Endothelial cell (in vitro differentiated cells): ENCODE measurements at regions not wholly inside any gene's neighbourhood (a gene's known extent, or its start where the extent isn't known, plus 50 kb on each side); places are given as distances from the start of the nearest gene placed in this dataset.

Source experiments
- DNase-seq: peaks from one replicate; pipeline ENCODE4 v3.0.0; 2021; ENCODE audit warnings: low spot score
- H3K27ac Mint-ChIP-seq: one replicate; pipeline ENCODE4 v1.8.0; 2021; ENCODE audit warnings: mixed read lengths, inconsistent platforms; ENCODE audit not compliant: unreplicated experiment
- H3K27me3 Mint-ChIP-seq: one replicate; pipeline ENCODE4 v1.8.0; 2021; ENCODE audit warnings: mild to moderate bottlenecking, moderate library complexity, mixed read lengths, inconsistent platforms; ENCODE audit not compliant: unreplicated experiment
- H3K36me3 Mint-ChIP-seq: one replicate; pipeline ENCODE4 v1.8.0; 2021; ENCODE audit warnings: mild to moderate bottlenecking, low read depth, mixed read lengths, inconsistent platforms; ENCODE audit not compliant: unreplicated experiment
- H3K4me1 Mint-ChIP-seq: one replicate; pipeline ENCODE4 v1.8.0; 2021; ENCODE audit warnings: mild to moderate bottlenecking, mixed read lengths, inconsistent platforms; ENCODE audit not compliant: unreplicated experiment
- H3K4me3 Mint-ChIP-seq: one replicate; pipeline ENCODE4 v1.8.0; 2021; ENCODE audit warnings: mild to moderate bottlenecking, mixed read lengths, inconsistent platforms; ENCODE audit not compliant: unreplicated experiment
- H3K9me3 Mint-ChIP-seq: one replicate; pipeline ENCODE4 v1.8.0; 2021; ENCODE audit warnings: mixed read lengths, inconsistent platforms; ENCODE audit not compliant: unreplicated experiment
- CTCF ChIP-seq: fragments of 200-600 bp; sonication (generic); IDR thresholded peaks from one replicate; pipeline ENCODE4 v1.5.0; 2021; ENCODE audit warnings: antibody characterized with exemption; ENCODE audit not compliant: unreplicated experiment

DNA sequence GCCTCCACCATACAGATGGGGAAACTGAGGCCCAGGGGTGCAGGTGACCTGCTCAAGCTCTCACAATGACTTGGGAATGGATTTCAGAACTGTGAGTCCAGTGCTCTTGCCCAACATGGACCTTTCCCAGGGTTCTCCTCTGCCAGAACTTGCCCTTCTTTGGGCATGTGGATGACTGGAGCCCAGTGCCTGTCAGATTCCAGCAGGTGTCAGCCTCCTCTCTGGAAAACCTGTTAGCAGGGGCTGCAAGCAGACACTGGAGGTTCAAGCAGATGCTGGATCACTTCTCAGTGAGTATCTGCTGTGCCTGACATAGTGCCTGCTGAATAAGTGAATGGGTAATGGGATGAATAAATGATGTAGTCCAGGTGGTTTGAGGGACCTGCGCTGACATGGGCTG is 314.2 kb upstream of the POU3F1 start:
- Mint-ChIP-seq H3K27ac (no peak overlapping the region), H3K36me3 (no peaks in the 10 kb centered on the region), H3K27me3 (no peaks in the 10 kb centered on the region), H3K4me1 (no peaks in the 10 kb centered on the region), H3K4me3 (no peak overlapping the region), H3K9me3 (no peaks in the 10 kb centered on the region)
- DNase-seq: no peak
- no peak for TF ChIP-seq CTCF

DNA sequence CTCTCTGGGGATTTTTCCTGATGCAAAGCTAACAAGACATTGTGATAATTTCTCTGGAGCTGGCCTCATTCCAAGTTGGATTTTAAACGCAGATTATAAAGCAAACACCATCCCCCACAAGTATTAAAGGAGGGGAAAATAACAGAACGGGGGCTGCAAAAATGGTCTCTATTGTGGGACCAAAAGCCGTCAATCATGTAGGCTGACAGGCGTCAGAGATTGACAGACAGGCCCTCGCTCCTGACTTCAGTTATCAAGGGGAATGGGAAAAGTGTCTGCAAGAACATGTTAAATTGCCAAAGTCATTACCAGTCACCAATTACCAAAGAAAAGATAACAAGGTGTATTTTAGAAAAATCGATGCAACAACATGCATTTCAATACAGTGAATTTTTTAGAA is 307.4 kb upstream of the POU3F1 start:
- H3K27me3 Mint-ChIP-seq: no peaks in the 10 kb centered on the region
- no peak for TF ChIP-seq CTCF
- no peaks in the 10 kb centered on the region for H3K9me3 Mint-ChIP-seq
- no peak for DNase-seq
- H3K4me3 Mint-ChIP-seq: no peak overlapping the region
- H3K27ac Mint-ChIP-seq: no peak overlapping the region
- no peaks in the 10 kb centered on the region for H3K4me1 Mint-ChIP-seq
- no peaks in the 10 kb centered on the region for H3K36me3 Mint-ChIP-seq

DNA sequence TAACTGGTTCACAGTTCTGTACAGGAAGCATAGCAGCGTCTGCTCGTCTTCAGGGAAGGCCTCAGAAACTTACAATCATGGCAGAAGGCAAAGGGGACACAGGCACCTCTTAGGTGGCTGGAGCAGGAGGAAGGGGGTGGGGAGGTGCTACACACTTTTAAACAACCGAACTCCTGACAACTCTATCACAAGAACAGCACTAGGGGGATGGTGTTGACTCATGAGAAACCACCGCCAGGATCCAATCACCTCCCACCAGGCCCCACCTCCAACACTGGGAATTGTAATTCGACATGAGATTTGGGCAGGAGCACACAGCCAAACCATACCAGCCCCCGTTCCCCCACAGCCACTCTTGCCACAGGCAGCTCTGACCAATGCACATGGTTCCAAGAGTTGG is 306.3 kb upstream of the POU3F1 start:
- no peak for TF ChIP-seq CTCF
- Mint-ChIP-seq H3K4me1 (no peaks in the 10 kb centered on the region), H3K27me3 (no peaks in the 10 kb centered on the region), H3K36me3 (no peaks in the 10 kb centered on the region), H3K4me3 (no peak overlapping the region), H3K27ac (no peak overlapping the region), H3K9me3 (no peaks in the 10 kb centered on the region)
- DNase-seq: no peak

DNA sequence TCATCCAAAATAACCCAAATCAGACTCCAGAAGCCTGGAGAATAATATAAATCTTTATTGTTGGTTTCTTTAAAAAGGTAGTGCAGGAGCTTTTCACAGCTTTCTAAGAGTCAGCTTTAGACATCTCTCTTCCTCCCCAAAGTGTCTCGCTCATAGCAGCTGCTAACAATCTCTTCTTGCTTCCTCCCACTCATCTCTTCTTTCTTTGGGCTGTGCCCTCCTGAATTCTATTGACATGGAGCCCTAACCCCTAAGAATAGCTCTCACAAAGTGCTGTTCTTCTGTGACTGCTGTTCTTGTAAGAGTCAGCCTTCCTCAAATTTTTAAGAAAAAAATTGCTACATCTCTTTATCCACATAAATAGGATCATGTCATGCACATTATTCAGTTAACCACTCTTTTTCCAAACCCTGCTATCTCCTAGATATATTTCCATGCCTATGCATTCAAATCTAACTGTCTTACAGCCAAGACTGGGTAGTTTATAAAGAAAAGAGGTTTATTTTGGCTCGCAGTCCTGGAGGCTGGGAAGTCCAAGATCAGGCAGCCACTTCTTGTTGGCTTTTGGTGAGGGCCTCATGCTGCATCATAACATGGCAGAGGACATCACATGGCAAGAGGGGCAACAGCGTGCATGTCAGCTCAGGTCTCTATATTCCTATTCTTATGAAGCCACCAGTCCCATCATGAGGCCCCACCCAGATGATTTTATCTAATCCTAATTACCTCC is 301.0 kb upstream of the POU3F1 start:
- H3K4me3 Mint-ChIP-seq: no peak overlapping the region
- no peaks in the 10 kb centered on the region for H3K9me3 Mint-ChIP-seq
- no peaks in the 10 kb centered on the region for H3K27me3 Mint-ChIP-seq
- no peak for DNase-seq
- H3K36me3 Mint-ChIP-seq: no peaks in the 10 kb centered on the region
- H3K27ac Mint-ChIP-seq: no peak overlapping the region
- no peak for TF ChIP-seq CTCF
- H3K4me1 Mint-ChIP-seq: peaks cover 6% of the 10 kb centered on the region

DNA sequence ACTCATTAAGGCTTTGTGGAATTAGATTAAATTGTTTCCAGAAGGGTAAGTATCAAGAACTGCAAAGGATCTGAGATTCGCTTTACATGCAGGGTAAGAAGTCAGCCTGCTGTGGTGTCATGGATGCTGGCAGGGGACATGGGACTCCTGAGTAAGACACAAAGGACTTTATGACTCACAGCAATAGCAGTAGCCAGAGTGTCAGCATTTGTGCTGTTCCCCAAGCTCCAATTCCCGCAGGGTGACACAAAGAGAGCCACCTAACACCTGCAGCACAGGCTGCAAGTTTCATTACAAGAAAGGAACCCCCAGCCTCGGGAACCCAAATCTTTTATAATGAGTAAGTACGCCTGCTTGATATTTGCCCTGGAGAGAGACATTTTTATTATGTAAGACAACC is 298.1 kb upstream of the POU3F1 start:
- peaks cover 3% of the 10 kb centered on the region for H3K27me3 Mint-ChIP-seq
- TF ChIP-seq CTCF: no peak
- DNase-seq: no peak
- no peak overlapping the region for H3K27ac Mint-ChIP-seq
- H3K9me3 Mint-ChIP-seq: no peaks in the 10 kb centered on the region
- H3K36me3 Mint-ChIP-seq: no peaks in the 10 kb centered on the region
- no peak overlapping the region for H3K4me3 Mint-ChIP-seq
- H3K4me1 Mint-ChIP-seq: peaks cover 9% of the 10 kb centered on the region
